Transverse colon (tissue), 4 donors: ENCODE measurements at regions not wholly inside any gene's neighbourhood (a gene's known extent, or its start where the extent isn't known, plus 50 kb on each side); places are given as distances from the start of the nearest gene placed in this dataset.
"Not testable (repeated sequence)": the region's sequence is repeated elsewhere in the genome, so short reads cannot be mapped to it uniquely, and the experiment has no call there.

Source experiments
- DNase-seq: peaks from one replicate; pipeline ENCODE4 v3.0.0-alpha.2; 2019
- H3K27ac ChIP-seq, 4 donors: fragments of 200-600 bp; sonication (generic); 2 replicates each; pipeline ENCODE4 v1.5.1; 2016 to 2018; ENCODE audit warnings: inconsistent platforms in 4 of 4
- H3K27me3 ChIP-seq: fragments of 200-600 bp; sonication (generic); 2 replicates; pipeline ENCODE4 v1.5.1; 2017; ENCODE audit warnings: inconsistent platforms
- H3K36me3 ChIP-seq, 4 donors: fragments of 200-600 bp; sonication (generic); 2 replicates each; pipeline ENCODE4 v1.5.1; 2017 to 2019; ENCODE audit warnings: inconsistent platforms in 4 of 4
- H3K4me1 ChIP-seq, 4 donors: fragments of 200-600 bp; sonication (generic); 2 replicates each; pipeline ENCODE4 v1.5.1; 2017 to 2020; ENCODE audit warnings: inconsistent platforms in 4 of 4
- H3K4me3 ChIP-seq, 4 donors: fragments of 200-600 bp; sonication (generic); 1 replicate in 1 of 4; 2 replicates in 3 of 4; pipeline versions ENCODE4 v1.5.1 to v1.6.1; 2017 to 2019; ENCODE audit warnings: inconsistent platforms in 4 of 4
- H3K9me3 ChIP-seq, 2 donors: fragments of 200-600 bp; sonication (generic); 2 replicates each; pipeline ENCODE4 v1.5.1; 2017 to 2019; ENCODE audit warnings: inconsistent platforms in 2 of 2
- CTCF ChIP-seq, 5 experiments: fragments of 200-600 bp in 3 of 5; fragments of 450-650 bp in 2 of 5; sonication (generic) in 3 of 5; IDR thresholded peaks; 1 replicate in 2 of 5; 2 replicates in 3 of 5; pipeline ENCODE4 v1.5.1; 2016 to 2017; ENCODE audit warnings: antibody characterized with exemption in 5 of 5, inconsistent platforms in 3 of 5, mild to moderate bottlenecking in 2 of 5, moderate library complexity in 1 of 5
- EP300 ChIP-seq: sonication (generic); formaldehyde crosslinking; IDR thresholded peaks from one replicate; pipeline ENCODE4 v1.6.1; 2017; ENCODE audit warnings: antibody characterized with exemption, low read depth
- POLR2A ChIP-seq: fragments of 450-650 bp; IDR thresholded peaks from one replicate; pipeline ENCODE4 v1.6.1; 2016; ENCODE audit warnings: antibody characterized with exemption, mild to moderate bottlenecking, moderate library complexity
- POLR2AphosphoS5 ChIP-seq, 3 donors: sonication (generic); formaldehyde crosslinking; IDR thresholded peaks; one replicate each; pipeline ENCODE4 v1.6.1; 2016; ENCODE audit warnings: antibody characterized with exemption in 3 of 3
- WGBS, 2 donors: methylation state at CpG; one replicate each; pipeline ENCODE4 v1.1.5; 2018; ENCODE audit warnings: low coverage in 1 of 2; 5-methylcytosine and 5-hydroxymethylcytosine counted together
- in situ Hi-C, 4 donors: fragments of 200-750 bp; cut with MboI; loops; one replicate each; pipeline versions ENCODE4 v1.15.0 to v1.15.1; 2017; ENCODE audit warnings: low sequenced_read_pairs in 3 of 4, low pct_ligation_motif_present in 1 of 4, low pct_unique_long_range_greater_than_20kb in 1 of 4
- intact Hi-C: fragments of 100-400 bp; cut with DNase I; formaldehyde crosslinking; loops from one replicate; pipeline ENCODE4 v1.15.1; 2023; ENCODE audit warnings: low total_unique reads

GRCh38 chr1:73306899-73307555, 890.9 kb downstream of the LRRIQ3 start:
- no peaks in the 10 kb centered on the region for H3K4me1 ChIP-seq
- in situ Hi-C loops (no loop called here), intact Hi-C loops (no loop called here)
- TF ChIP-seq POLR2A (no peak), CTCF (IDR thresholded peaks at IDR 0.05) (no peak), POLR2AphosphoS5 (IDR thresholded peaks at IDR 0.05) (no peak), EP300 (no peak)
- WGBS, 2 donors, result 92 to 100% methylated on average over 2 of the region's 2 CpGs
- H3K27ac ChIP-seq, result no peak overlapping the region
- no peak for DNase-seq
- H3K36me3 ChIP-seq, result no peaks in the 10 kb centered on the region
- H3K4me3 ChIP-seq, result no peak overlapping the region
- no peaks in the 10 kb centered on the region for H3K9me3 ChIP-seq
- no peaks in the 10 kb centered on the region for H3K27me3 ChIP-seq

GRCh38 chr1:73273886-73274285, 924.1 kb downstream of the LRRIQ3 start:
- H3K4me3 ChIP-seq, result no peak overlapping the region
- H3K27ac ChIP-seq, result no peak overlapping the region
- in situ Hi-C loops, result no loop called here
- H3K4me1 ChIP-seq, result no peaks in the 10 kb centered on the region
- no peak for DNase-seq
- TF ChIP-seq POLR2A, result no peak
- TF ChIP-seq POLR2AphosphoS5 (IDR thresholded peaks at IDR 0.05), result no peak
- no peak for TF ChIP-seq EP300
- no peak for TF ChIP-seq CTCF (IDR thresholded peaks at IDR 0.05)
- H3K27me3 ChIP-seq, result no peaks in the 10 kb centered on the region
- no peaks in the 10 kb centered on the region for H3K36me3 ChIP-seq
- no peaks in the 10 kb centered on the region for H3K9me3 ChIP-seq
- intact Hi-C loops, result no loop called here
- 91 to 100% methylated on average over 1 to 2 of the region's 2 CpGs for WGBS, 2 donors

- intact Hi-C loops, H3K36me3 ChIP-seq, in situ Hi-C loops, H3K27me3 ChIP-seq, H3K4me1 ChIP-seq, H3K27ac ChIP-seq, H3K4me3 ChIP-seq, DNase-seq: not testable (repeated sequence)
- H3K9me3 ChIP-seq, result peaks cover 14 to 19% of the 10 kb centered on the region in 2 donors
Observed at GRCh38 chr1:73245196-73245595, 952.8 kb downstream of the LRRIQ3 start.

GRCh38 chr1:73218995-73219546, 936.7 kb upstream of the NEGR1 start:
- TF ChIP-seq POLR2AphosphoS5 (IDR thresholded peaks at IDR 0.05) (no peak), POLR2A (no peak), CTCF (IDR thresholded peaks at IDR 0.05) (no peak), EP300 (no peak)
- no peaks in the 10 kb centered on the region for H3K4me1 ChIP-seq
- H3K27ac ChIP-seq, result no peak overlapping the region
- in situ Hi-C loops, result no loop called here
- 44 to 50% methylated on average over 2 of the region's 2 CpGs for WGBS, 2 donors
- no peaks in the 10 kb centered on the region for H3K36me3 ChIP-seq
- intact Hi-C loops, result no loop called here
- DNase-seq, result no peak
- no peak overlapping the region for H3K4me3 ChIP-seq
- H3K9me3 ChIP-seq, result peaks cover 0 to 5% of the 10 kb centered on the region in 2 donors
- H3K27me3 ChIP-seq, result no peaks in the 10 kb centered on the region
